Smooth muscle cell (in vitro differentiated cells): ENCODE measurements at regions not wholly inside any gene's neighbourhood (a gene's known extent, or its start where the extent isn't known, plus 50 kb on each side); places are given as distances from the start of the nearest gene placed in this dataset.
"Not testable (repeated sequence)": the region's sequence is repeated elsewhere in the genome, so short reads cannot be mapped to it uniquely, and the experiment has no call there.

ENCODE experiments used
- DNase-seq: peaks from one replicate; lab custom pipeline; 2025; ENCODE audit not compliant: unreplicated experiment; lab: John Stamatoyannopoulos, UW
- H2AFZ ChIP-seq: fragments of 200-600 bp; sonication (generic); 2 replicates; pipeline ENCODE4 v1.6.0; 2016; ENCODE audit warnings: antibody characterized with exemption, low read depth, mild to moderate bottlenecking
- H3F3A ChIP-seq: fragments of 200-600 bp; sonication (generic); 2 replicates; pipeline ENCODE4 v1.6.0; 2017; ENCODE audit warnings: antibody characterized with exemption, low read depth
- H3K27ac ChIP-seq: fragments of 200-600 bp; sonication (generic); 2 replicates; pipeline ENCODE4 v1.5.1; 2016; ENCODE audit warnings: low read depth, mild to moderate bottlenecking
- H3K27me3 ChIP-seq: fragments of 200-600 bp; sonication (generic); 2 replicates; pipeline ENCODE4 v1.6.1; 2016; ENCODE audit warnings: low read depth, mild to moderate bottlenecking
- H3K36me3 ChIP-seq: fragments of 200-600 bp; sonication (generic); 2 replicates; pipeline ENCODE4 v1.5.1; 2016; ENCODE audit warnings: low read depth
- H3K4me1 ChIP-seq: fragments of 200-600 bp; sonication (generic); 2 replicates; pipeline ENCODE4 v1.5.1; 2016; ENCODE audit warnings: low read depth
- H3K4me2 ChIP-seq: fragments of 200-600 bp; sonication (generic); 2 replicates; pipeline ENCODE4 v1.6.0; 2016; ENCODE audit warnings: mild to moderate bottlenecking
- H3K4me3 ChIP-seq: fragments of 200-600 bp; sonication (generic); 2 replicates; pipeline ENCODE4 v1.5.1; 2016; ENCODE audit warnings: mild to moderate bottlenecking
- H3K79me2 ChIP-seq: fragments of 200-600 bp; sonication (generic); 2 replicates; pipeline ENCODE4 v1.6.0; 2016; ENCODE audit warnings: low read depth, mild to moderate bottlenecking
- H3K9ac ChIP-seq: fragments of 200-600 bp; sonication (generic); 2 replicates; pipeline ENCODE4 v1.6.0; 2016; ENCODE audit warnings: low read depth
- H3K9me3 ChIP-seq: fragments of 200-600 bp; sonication (generic); replicated peaks from 2 replicates; pipeline ENCODE4 v1.5.1; 2016; ENCODE audit warnings: low read depth
- H4K20me1 ChIP-seq: fragments of 200-600 bp; sonication (generic); 2 replicates; pipeline ENCODE4 v1.6.0; 2016; ENCODE audit warnings: low read depth
- CTCF ChIP-seq: fragments of 200-600 bp; sonication (generic); IDR thresholded peaks from 2 replicates; pipeline ENCODE4 v1.5.1; 2017; ENCODE audit warnings: borderline replicate concordance, mild to moderate bottlenecking, antibody characterized with exemption; ENCODE audit not compliant: insufficient read depth, poor library complexity, severe bottlenecking
- WGBS: methylation state at CpG from one replicate; pipeline ENCODE4 v1.1.7; 2016; ENCODE audit warnings: low lambda C conversion rate; 5-methylcytosine and 5-hydroxymethylcytosine counted together

- TF ChIP-seq CTCF, result no peak
- Histone ChIP-seq H4K20me1 (no peaks in the 10 kb centered on the region), H3F3A (no peaks in the 10 kb centered on the region)
Measured at GRCh38 chr3:198096015-198096414, 136.0 kb downstream of the LMLN start.

GRCh38 chr3:198097048-198097447, 137.0 kb downstream of the LMLN start:
- Histone ChIP-seq H3K4me2 (no peak overlapping the region), H3K4me3 (no peak overlapping the region), H3K36me3 (no peaks in the 10 kb centered on the region), H3K27ac (no peak overlapping the region), H3K9me3 (no peaks in the 10 kb centered on the region), H3K4me1 (no peaks in the 10 kb centered on the region), H2AFZ (no peak overlapping the region), H4K20me1 (no peaks in the 10 kb centered on the region), H3K9ac (no peak overlapping the region), H3K27me3 (peaks cover 45% of the 10 kb centered on the region), H3K79me2 (no peaks in the 10 kb centered on the region), H3F3A (no peaks in the 10 kb centered on the region)
- no peak for DNase-seq
- 88% methylated on average over 7 of the region's 7 CpGs for WGBS
- no peak for TF ChIP-seq CTCF

More at GRCh38 chr3:198096015-198096414, 136.0 kb downstream of the LMLN start:
- Histone ChIP-seq H3K27ac (no peak overlapping the region), H2AFZ (no peak overlapping the region), H3K27me3 (peaks cover 55% of the 10 kb centered on the region), H3K4me1 (no peaks in the 10 kb centered on the region), H3K4me3 (no peak overlapping the region), H3K36me3 (no peaks in the 10 kb centered on the region), H3K4me2 (no peak overlapping the region), H3K9me3 (no peaks in the 10 kb centered on the region), H3K79me2 (no peaks in the 10 kb centered on the region), H3K9ac (no peak overlapping the region)
- DNase-seq, result no peak

GRCh38 chr3:198098661-198099081, 138.7 kb downstream of the LMLN start:
- H3K4me3 ChIP-seq, H3K79me2 ChIP-seq, DNase-seq, H3K27ac ChIP-seq, H3F3A ChIP-seq, H2AFZ ChIP-seq, H4K20me1 ChIP-seq, H3K9me3 ChIP-seq, H3K36me3 ChIP-seq, H3K4me1 ChIP-seq, H3K4me2 ChIP-seq, H3K9ac ChIP-seq: not testable (repeated sequence)
- peaks cover 30% of the 10 kb centered on the region for H3K27me3 ChIP-seq
- 98% methylated on average over 9 of the region's 9 CpGs for WGBS

- H3K4me1 ChIP-seq, H3K4me3 ChIP-seq, H3K27me3 ChIP-seq, H4K20me1 ChIP-seq, H3K36me3 ChIP-seq, DNase-seq, H3F3A ChIP-seq, H3K27ac ChIP-seq, H3K9ac ChIP-seq, H3K9me3 ChIP-seq, H3K4me2 ChIP-seq, H3K79me2 ChIP-seq, H2AFZ ChIP-seq: not testable (repeated sequence)
- 93% methylated on average over 6 of the region's 10 CpGs for WGBS
Measured at GRCh38 chr3:198103070-198103469, 143.1 kb downstream of the LMLN start.

- H3K9ac ChIP-seq, result no peak overlapping the region
- H3K27me3 ChIP-seq, result peaks cover 16% of the 10 kb centered on the region
- H3K4me1 ChIP-seq, result no peaks in the 10 kb centered on the region
- no peak overlapping the region for H3K27ac ChIP-seq
- H3K9me3 ChIP-seq, result no peaks in the 10 kb centered on the region
- no peaks in the 10 kb centered on the region for H3F3A ChIP-seq
- no peaks in the 10 kb centered on the region for H3K36me3 ChIP-seq
- H2AFZ ChIP-seq, result no peak overlapping the region
- H3K79me2 ChIP-seq, result no peaks in the 10 kb centered on the region
- no peak for TF ChIP-seq CTCF
- 67% methylated on average over 4 of the region's 4 CpGs for WGBS
- H3K4me3 ChIP-seq, result no peak overlapping the region
- H4K20me1 ChIP-seq, result no peaks in the 10 kb centered on the region
- no peak for DNase-seq
- no peak overlapping the region for H3K4me2 ChIP-seq
Measured at GRCh38 chr3:198106265-198106664, 146.2 kb downstream of the LMLN start.
